IPS-18c (cell line): ENCODE measurements at regions not wholly inside any gene's neighbourhood (a gene's known extent, or its start where the extent isn't known, plus 50 kb on each side); places are given as distances from the start of the nearest gene placed in this dataset.
"Not testable (repeated sequence)": the region's sequence is repeated elsewhere in the genome, so short reads cannot be mapped to it uniquely, and the experiment has no call there.

Experiments
- H3K4me3 ChIP-seq: 2 replicates; pipeline ENCODE4 v1.7.0; 2013; ENCODE audit warnings: low read depth, mild to moderate bottlenecking, low read length, moderate library complexity; ENCODE audit not compliant: insufficient read depth
- H3K9me3 ChIP-seq: one replicate; pipeline ENCODE4 v1.6.1; 2013; ENCODE audit warnings: mild to moderate bottlenecking, low read length, moderate library complexity; ENCODE audit not compliant: control insufficient read depth, insufficient read depth

DNA sequence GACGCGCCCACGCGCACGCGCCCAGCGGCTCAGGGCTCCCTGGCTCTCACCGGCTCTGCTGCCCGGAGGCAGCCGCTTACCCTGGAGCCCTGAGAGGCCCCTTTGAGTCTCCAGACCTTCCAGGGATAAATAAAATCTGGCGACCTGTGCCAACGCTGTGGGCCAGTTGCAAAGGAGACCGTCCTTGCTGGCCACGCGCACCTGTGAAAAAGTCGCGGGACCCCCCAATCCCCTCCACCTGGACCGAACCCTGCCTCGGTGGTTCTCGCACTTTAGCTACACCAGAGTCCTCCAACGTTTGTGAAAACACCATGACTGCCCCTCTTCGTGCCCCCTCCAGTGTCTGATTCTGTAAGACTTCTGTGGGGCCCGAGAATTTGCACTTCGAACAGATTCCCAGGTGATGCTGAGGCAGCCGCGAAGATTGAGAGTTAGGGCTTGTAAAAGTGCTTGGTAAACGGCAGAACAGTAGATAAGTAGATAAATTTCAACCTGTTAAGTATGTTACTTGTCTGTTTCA, 102.4 kb upstream of the SVIL start:
- Histone ChIP-seq H3K9me3 (no peaks in the 10 kb centered on the region), H3K4me3 (peak overlapping the region; percentile 78)

GRCh38 chr10:29736366-29737073, 101.7 kb upstream of the SVIL start:
- Histone ChIP-seq H3K9me3 (no peaks in the 10 kb centered on the region), H3K4me3 (peak overlapping the region; percentile 78)

GRCh38 chr10:29735628-29736365, 101.0 kb upstream of the SVIL start:
- H3K9me3 ChIP-seq, result no peaks in the 10 kb centered on the region
- H3K4me3 ChIP-seq, result peak overlapping the region; percentile 78

DNA sequence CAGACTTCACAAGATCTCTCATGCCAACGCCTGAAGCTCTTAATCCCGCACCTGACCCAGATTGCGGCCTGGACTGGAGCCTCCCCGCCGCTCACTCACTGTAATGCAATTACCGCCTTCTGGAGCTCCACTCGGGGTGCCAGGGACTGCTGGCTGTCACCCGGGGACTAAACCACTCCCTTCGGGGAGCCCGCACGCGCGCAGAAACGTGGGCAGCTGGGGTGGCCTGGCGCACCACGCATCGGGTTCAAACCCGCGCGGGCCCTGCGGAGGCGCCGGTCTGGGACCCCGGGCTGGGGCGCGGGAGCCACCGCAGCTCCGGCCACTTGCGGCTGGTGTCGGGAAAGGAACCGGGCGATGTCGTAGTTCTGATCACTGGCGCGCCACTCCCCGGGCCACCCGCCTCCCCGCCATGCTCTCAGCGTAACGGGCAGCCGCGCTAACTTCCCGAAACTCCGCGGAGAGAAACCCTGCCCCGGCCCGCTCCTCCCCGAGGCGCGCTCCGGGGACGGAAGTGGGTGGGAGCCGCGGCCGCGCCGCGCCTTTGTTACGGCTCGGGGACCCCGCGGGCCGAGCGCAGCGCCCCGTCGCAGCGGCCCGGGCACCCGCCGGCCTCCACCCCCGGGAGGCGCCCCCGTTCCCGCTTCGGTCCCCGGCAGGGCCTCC, 100.3 kb upstream of the SVIL start:
- no peaks in the 10 kb centered on the region for H3K9me3 ChIP-seq
- H3K4me3 ChIP-seq, result peak overlapping the region; percentile 78

- H3K4me3 ChIP-seq, result peak overlapping the region; percentile 78
- H3K9me3 ChIP-seq, result no peaks in the 10 kb centered on the region
These were observed 99.8 kb upstream of the SVIL start for GRCh38 chr10:29734640-29734961.

DNA sequence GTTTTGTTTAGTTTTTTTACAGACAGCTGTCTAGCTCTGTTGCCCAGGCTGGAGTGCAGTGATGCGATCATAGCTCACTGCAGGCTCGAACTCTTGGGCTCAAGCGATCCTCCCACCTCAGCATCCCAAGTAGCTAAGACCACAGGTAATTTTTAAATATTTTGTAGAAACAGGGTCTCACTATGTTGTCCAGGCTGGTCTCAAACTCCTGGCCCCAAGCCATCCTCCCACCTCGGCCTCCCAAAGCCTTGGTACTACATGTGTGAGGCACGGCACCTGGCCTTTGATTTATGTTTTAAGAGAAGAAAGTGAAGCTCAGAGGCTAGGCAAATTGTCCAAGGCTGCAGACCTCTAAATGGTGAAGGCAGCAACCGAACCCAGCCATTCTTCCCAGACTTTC, 98.6 kb upstream of the SVIL start:
- H3K9me3 ChIP-seq, result no peaks in the 10 kb centered on the region
- H3K4me3 ChIP-seq, result no peak overlapping the region

GRCh38 chr10:29732918-29733317, 98.1 kb upstream of the SVIL start:
- H3K4me3 ChIP-seq, result no peak overlapping the region
- no peaks in the 10 kb centered on the region for H3K9me3 ChIP-seq

- no peaks in the 10 kb centered on the region for H3K9me3 ChIP-seq
These were observed 97.0 kb upstream of the SVIL start for GRCh38 chr10:29731760-29732159.

GRCh38 chr10:29730969-29731368, 96.2 kb upstream of the SVIL start:
- H3K9me3 ChIP-seq, result no peaks in the 10 kb centered on the region
- no peak overlapping the region for H3K4me3 ChIP-seq

More at GRCh38 chr10:29731760-29732159, 97.0 kb upstream of the SVIL start:
- H3K4me3 ChIP-seq, result no peak overlapping the region

DNA sequence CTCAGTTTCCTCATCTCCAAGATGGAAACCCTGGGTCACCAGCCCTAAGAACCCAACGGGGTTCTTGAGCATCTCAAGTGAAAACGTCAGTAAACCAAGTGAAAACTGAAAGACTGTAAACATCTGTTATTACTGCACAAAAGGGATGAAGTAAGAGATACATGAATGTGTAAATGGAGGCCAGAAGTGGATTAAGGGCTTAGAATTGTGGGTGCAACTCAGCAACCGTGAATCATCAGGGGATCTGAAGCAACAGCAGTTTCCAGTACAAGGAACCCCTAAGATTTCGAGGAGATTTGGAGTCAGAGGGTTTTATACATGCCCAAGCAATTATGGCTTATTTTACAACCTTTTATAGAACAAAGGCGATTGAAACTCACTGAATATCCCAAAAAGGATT, 95.7 kb upstream of the SVIL start:
- Histone ChIP-seq H3K4me3 (no peak overlapping the region), H3K9me3 (no peaks in the 10 kb centered on the region)

DNA sequence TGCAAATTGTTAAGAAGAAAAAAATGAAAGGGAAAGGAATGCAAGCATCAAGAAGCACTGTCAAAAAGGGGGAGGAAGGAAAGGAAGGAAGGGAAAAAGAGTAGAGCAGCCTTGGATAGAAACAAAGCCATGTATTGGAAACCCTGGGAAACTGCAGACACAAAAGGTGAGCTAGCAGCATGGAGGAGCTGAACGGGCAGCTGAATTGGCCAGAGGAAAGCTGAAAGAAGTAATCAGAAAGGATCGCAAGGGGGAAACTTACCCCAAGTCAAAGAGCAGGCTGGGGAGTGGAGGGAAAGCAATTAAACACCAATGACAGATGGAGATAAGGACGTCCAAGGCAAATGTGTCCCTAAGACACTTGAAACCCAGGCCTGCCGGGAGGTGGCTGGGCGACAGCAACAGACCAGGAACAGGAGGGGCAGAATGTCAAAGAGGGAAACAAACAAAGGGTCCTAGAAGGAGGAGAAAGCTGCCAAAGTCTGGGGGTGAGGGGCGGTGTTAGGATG, 93.8 kb upstream of the SVIL start:
- Histone ChIP-seq H3K4me3 (0 out of 2 replicates have a peak overlapping the region, but pooled peaks have one; percentile 17), H3K9me3 (no peaks in the 10 kb centered on the region)

GRCh38 chr10:29725927-29726326, 91.2 kb upstream of the SVIL start:
- not testable (repeated sequence) for H3K9me3 ChIP-seq, H3K4me3 ChIP-seq

GRCh38 chr10:29725133-29725720, 90.5 kb upstream of the SVIL start:
- Histone ChIP-seq H3K9me3 (no peaks in the 10 kb centered on the region), H3K4me3 (no peak overlapping the region)

GRCh38 chr10:29723726-29724125, 89.0 kb upstream of the SVIL start:
- H3K4me3 ChIP-seq, result no peak overlapping the region
- no peaks in the 10 kb centered on the region for H3K9me3 ChIP-seq

DNA sequence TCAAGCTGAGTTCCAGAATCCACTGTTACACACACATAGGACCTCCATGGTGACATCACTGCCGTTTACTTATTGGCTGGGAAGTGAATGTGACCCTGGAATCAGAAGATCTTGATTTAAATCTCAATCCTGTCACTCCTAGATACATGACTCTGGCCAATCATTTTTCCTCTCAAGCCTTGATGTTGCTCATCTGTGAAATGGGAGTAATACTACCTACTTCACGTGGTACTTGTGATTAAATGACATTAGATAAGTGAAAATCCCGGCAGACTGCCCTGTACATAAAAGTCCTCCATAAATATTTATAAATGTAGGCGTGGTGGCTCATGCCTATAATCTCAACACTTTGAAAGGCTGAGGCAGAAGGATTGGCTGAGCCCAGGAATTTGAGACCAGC, 88.0 kb upstream of the SVIL start:
- Histone ChIP-seq H3K4me3 (no peak overlapping the region), H3K9me3 (no peaks in the 10 kb centered on the region)

- H3K9me3 ChIP-seq, result no peaks in the 10 kb centered on the region
- no peak overlapping the region for H3K4me3 ChIP-seq
These were observed 85.4 kb upstream of the SVIL start for GRCh38 chr10:29720149-29720548.

GRCh38 chr10:29719281-29719675, 84.5 kb upstream of the SVIL start:
- H3K4me3 ChIP-seq, result no peak overlapping the region
- H3K9me3 ChIP-seq, result no peaks in the 10 kb centered on the region
